ENCODE measurements at regions not wholly inside any gene's neighbourhood (a gene's known extent, or its start where the extent isn't known, plus 50 kb on each side); places are given as distances from the start of the nearest gene placed in this dataset.

DNA sequence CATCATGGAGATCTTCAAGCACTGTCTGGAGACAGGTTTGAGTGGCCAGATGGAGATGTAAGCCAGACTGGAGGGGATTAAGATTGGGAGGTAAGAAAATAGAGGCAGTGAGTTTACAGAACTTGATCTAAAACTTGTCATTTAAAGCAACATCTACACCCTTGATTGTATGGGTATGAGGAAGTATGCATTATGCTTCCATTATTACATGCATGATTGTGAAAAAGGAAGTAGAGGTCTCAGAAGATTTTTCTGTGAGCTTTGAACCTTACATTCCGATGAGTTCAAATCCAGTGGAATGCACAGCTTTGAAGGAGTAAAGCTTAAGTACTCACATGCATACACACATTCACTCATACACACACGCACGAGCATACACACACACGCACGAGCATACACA lies 550.8 kb downstream of the MED13L start:
- Histone ChIP-seq H3K9ac (ENCODE audit: low read length) (no peak overlapping the region), H3K36me3 (ENCODE audit: control insufficient read depth in 1 of 2, insufficient read depth in 2 of 2, low read length in 2 of 2) (no peaks in the 10 kb centered on the region), H3K27ac (ENCODE audit: low read depth, low read length) (no peak overlapping the region), H4K20me1 (ENCODE audit: insufficient read depth) (no peaks in the 10 kb centered on the region), H3K79me2 (ENCODE audit: insufficient read depth, low read length) (no peaks in the 10 kb centered on the region), H3K9me3 (ENCODE audit: control insufficient read depth in 1 of 2, insufficient read depth in 1 of 2, low read depth in 1 of 2, low read length in 2 of 2) (no peaks in the 10 kb centered on the region), H3K4me1 (ENCODE audit: control insufficient read depth in 1 of 2, insufficient read depth in 2 of 2, low read length in 2 of 2) (no peaks in the 10 kb centered on the region), H3K4me2 (ENCODE audit: low read length) (no peak overlapping the region), H3K4me3 (replicated peaks in 1 of 2; ENCODE audit: low read depth in 1 of 2, low read length in 2 of 2) (no peak overlapping the region), H2AFZ (ENCODE audit: low read depth, low read length, poor library complexity, severe bottlenecking) (no peak overlapping the region), H3K9me2 (ENCODE audit: insufficient read depth) (no peaks in the 10 kb centered on the region), H3K27me3 (ENCODE audit: insufficient read depth, low read length) (peaks cover 14% of the 10 kb centered on the region; the same call in 1 of the 2 replicates)
- ChIA-PET CTCF (no interaction called here), POLR2A (no interaction called here), RAD21 (ENCODE audit: low non-redundant PET in 1 of 2, low total read pairs in 2 of 2, uncharacterized antibody in 2 of 2, unreplicated experiment in 2 of 2) (no interaction called here)
- BruUV-seq (replicated peaks): no TSS peak
- no peak for ATAC-seq
- intact Hi-C loops (cut with micrococcal nuclease): no loop called here
- DNase-seq (ENCODE audit: low read depth, low spot score): no peak
- TF ChIP-seq CTCF (IDR thresholded peaks at IDR 0.05 in 2 of 3, conservative IDR thresholded peaks at IDR 0.05 in 1 of 3; ENCODE audit: borderline replicate concordance in 1 of 3, insufficient read depth in 1 of 3, low read depth in 2 of 3, low read length in 2 of 3) (no peak), SP1 (IDR thresholded peaks at IDR 0.05; ENCODE audit: low read depth) (no peak), CEBPB (IDR thresholded peaks at IDR 0.05; ENCODE audit: low read depth) (no peak)

DNA sequence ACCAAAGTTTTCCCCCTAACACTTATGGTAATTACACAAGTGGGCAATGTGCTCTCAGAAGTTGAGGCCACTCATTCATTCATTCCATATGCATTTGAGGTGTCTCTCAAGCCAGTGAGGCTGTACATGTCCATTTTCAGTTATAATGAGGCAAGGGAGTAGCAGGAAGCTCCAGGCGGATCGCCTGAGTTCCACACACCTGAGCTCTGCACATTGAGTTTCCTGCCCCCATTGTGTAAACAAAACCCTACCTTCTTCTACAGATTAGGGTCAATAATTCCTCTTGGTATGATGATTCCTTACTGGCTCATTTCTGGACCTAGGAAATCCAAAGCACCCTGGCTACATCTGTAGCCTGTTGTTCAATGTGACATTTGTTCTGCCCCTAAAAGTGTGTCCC lies 555.3 kb downstream of the MED13L start:
- no peaks in the 10 kb centered on the region for H3K9me2 ChIP-seq (ENCODE audit: insufficient read depth)
- H3K79me2 ChIP-seq (ENCODE audit: insufficient read depth, low read length): no peaks in the 10 kb centered on the region
- intact Hi-C loops (cut with micrococcal nuclease): no loop called here
- RAD21 ChIA-PET (ENCODE audit: low non-redundant PET in 1 of 2, low total read pairs in 2 of 2, uncharacterized antibody in 2 of 2, unreplicated experiment in 2 of 2): no interaction called here
- H3K4me1 ChIP-seq (ENCODE audit: control insufficient read depth in 1 of 2, insufficient read depth in 2 of 2, low read length in 2 of 2): no peaks in the 10 kb centered on the region
- DNase-seq (ENCODE audit: low read depth, low spot score) (no peak), ATAC-seq (no peak)
- peaks cover 14% of the 10 kb centered on the region; the same call in 1 of the 2 replicates for H3K27me3 ChIP-seq (ENCODE audit: insufficient read depth, low read length)
- no peak overlapping the region for H3K9ac ChIP-seq (ENCODE audit: low read length)
- H3K36me3 ChIP-seq (ENCODE audit: control insufficient read depth in 1 of 2, insufficient read depth in 2 of 2, low read length in 2 of 2): no peaks in the 10 kb centered on the region
- TF ChIP-seq CEBPB (IDR thresholded peaks at IDR 0.05; ENCODE audit: low read depth): no peak
- TF ChIP-seq, protein P1, sequence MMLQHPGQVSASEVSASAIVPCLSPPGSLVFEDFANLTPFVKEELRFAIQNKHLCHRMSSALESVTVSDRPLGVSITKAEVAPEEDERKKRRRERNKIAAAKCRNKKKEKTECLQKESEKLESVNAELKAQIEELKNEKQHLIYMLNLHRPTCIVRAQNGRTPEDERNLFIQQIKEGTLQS (IDR thresholded peaks at IDR 0.05): no peak
- TF ChIP-seq RAD21 (IDR thresholded peaks at IDR 0.05; ENCODE audit: low read depth): no peak
- no peak for TF ChIP-seq POLR2AphosphoS5 (IDR thresholded peaks at IDR 0.05; ENCODE audit: low read depth, low read length)
- POLR2A ChIA-PET: no interaction called here
- no peak overlapping the region for H2AFZ ChIP-seq (ENCODE audit: low read depth, low read length, poor library complexity, severe bottlenecking)
- CTCF ChIA-PET: no interaction called here
- no peaks in the 10 kb centered on the region for H4K20me1 ChIP-seq (ENCODE audit: insufficient read depth)
- H3K4me2 ChIP-seq (ENCODE audit: low read length): no peak overlapping the region
- no TSS peak for BruUV-seq (replicated peaks)
- no peaks in the 10 kb centered on the region for H3K9me3 ChIP-seq (ENCODE audit: control insufficient read depth in 1 of 2, insufficient read depth in 1 of 2, low read depth in 1 of 2, low read length in 2 of 2)
- no peak overlapping the region for H3K4me3 ChIP-seq (replicated peaks in 1 of 2; ENCODE audit: low read depth in 1 of 2, low read length in 2 of 2)
- no peak overlapping the region for H3K27ac ChIP-seq (ENCODE audit: low read depth, low read length)

All from HCT116 (cell line).